ENCODE measurements at regions not wholly inside any gene's neighbourhood (a gene's known extent, or its start where the extent isn't known, plus 50 kb on each side); places are given as distances from the start of the nearest gene placed in this dataset.

DNA sequence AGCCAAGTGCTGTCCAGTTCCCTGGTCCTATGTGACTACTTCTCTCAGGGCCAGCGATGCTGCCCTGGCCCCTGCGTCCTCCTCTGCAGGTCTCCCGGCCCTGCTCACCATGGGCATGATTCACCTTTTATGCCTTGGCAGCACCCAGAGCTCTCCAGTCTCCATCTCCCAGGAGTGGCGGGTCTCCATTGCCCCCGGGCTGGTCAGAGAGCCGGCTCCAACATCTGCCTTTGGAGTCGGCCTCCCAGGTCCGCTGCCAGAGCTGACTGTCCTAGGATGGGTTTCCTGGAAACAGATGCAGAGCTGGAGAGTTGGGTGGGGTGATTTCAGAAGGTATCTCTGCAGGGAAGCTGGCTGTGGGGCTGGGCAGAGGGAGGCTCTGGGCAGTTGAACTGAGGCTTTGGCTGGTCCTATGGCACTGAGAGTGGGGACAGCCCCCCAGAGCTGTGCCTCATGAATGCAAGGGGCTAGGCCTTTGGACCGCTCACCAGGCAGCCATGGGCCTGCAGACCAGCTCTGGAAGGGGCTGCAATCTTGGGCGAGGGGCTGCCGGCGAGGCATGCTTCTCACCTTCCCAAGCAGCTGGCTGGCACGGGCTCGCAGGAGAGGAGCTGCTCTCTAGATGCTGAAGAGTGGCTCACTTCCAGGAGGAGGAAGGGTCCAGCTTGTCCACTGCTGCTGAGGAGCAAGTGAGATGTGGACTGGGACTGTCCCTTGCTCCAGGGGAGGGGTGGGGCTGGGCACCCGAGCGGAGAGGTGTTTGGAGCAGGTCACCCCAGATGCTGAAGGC is 59.8 kb upstream of the HS6ST1 start:
- H3K4me3 ChIP-seq = no peak overlapping the region
- H3K27me3 ChIP-seq = no peaks in the 10 kb centered on the region
- no peaks in the 10 kb centered on the region for H3K36me3 ChIP-seq
- TF ChIP-seq, protein P1, sequence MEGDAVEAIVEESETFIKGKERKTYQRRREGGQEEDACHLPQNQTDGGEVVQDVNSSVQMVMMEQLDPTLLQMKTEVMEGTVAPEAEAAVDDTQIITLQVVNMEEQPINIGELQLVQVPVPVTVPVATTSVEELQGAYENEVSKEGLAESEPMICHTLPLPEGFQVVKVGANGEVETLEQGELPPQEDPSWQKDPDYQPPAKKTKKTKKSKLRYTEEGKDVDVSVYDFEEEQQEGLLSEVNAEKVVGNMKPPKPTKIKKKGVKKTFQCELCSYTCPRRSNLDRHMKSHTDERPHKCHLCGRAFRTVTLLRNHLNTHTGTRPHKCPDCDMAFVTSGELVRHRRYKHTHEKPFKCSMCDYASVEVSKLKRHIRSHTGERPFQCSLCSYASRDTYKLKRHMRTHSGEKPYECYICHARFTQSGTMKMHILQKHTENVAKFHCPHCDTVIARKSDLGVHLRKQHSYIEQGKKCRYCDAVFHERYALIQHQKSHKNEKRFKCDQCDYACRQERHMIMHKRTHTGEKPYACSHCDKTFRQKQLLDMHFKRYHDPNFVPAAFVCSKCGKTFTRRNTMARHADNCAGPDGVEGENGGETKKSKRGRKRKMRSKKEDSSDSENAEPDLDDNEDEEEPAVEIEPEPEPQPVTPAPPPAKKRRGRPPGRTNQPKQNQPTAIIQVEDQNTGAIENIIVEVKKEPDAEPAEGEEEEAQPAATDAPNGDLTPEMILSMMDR (IDR thresholded peaks at IDR 0.05) = no peak
- peaks cover 19 to 42% of the 10 kb centered on the region in 2 donors for H3K4me1 ChIP-seq
- no peak for ATAC-seq
- H3K27ac ChIP-seq = peak overlapping the region; percentile 53 to 57
- intact Hi-C loops (cut with DNase I) = no loop called here
- H3K9me3 ChIP-seq = no peaks in the 10 kb centered on the region
- peak in 2 of 4 donors; percentile 37 to 80 for DNase-seq

GRCh38 chr2:128379021-128380015 is 60.6 kb upstream of the HS6ST1 start:
- Histone ChIP-seq H3K9me3 (no peaks in the 10 kb centered on the region), H3K36me3 (no peaks in the 10 kb centered on the region), H3K27me3 (no peaks in the 10 kb centered on the region), H3K27ac (peak overlapping the region; percentile 53 to 57), H3K4me1 (peaks cover 14 to 36% of the 10 kb centered on the region in 2 donors), H3K4me3 (no peak overlapping the region)
- TF ChIP-seq, protein P1 (IDR thresholded peaks at IDR 0.05) = no peak
- DNase-seq (peak; percentile 62 to 94 (median 80)), ATAC-seq (peak; percentile 71)
- intact Hi-C loops (cut with DNase I) = no loop called here

- intact Hi-C loops (cut with DNase I) = no loop called here
- H3K27ac ChIP-seq = peak overlapping the region in 1 of 2 donors; percentile 57
- H3K36me3 ChIP-seq = no peaks in the 10 kb centered on the region
- H3K4me1 ChIP-seq = peaks cover 9 to 33% of the 10 kb centered on the region in 2 donors
- TF ChIP-seq, protein P1 (IDR thresholded peaks at IDR 0.05) = no peak
- DNase-seq (peak in 2 of 4 donors; percentile 34 to 64), ATAC-seq (no peak)
- H3K27me3 ChIP-seq = no peaks in the 10 kb centered on the region
- H3K9me3 ChIP-seq = no peaks in the 10 kb centered on the region
- no peak overlapping the region for H3K4me3 ChIP-seq
Measured at GRCh38 chr2:128380061-128380889, 61.6 kb upstream of the HS6ST1 start.

GRCh38 chr2:128380961-128381938 is 62.6 kb upstream of the HS6ST1 start:
- ATAC-seq (no peak), DNase-seq (peak in 2 of 4 donors; percentile 28 to 65)
- no peaks in the 10 kb centered on the region for H3K9me3 ChIP-seq
- H3K4me3 ChIP-seq = no peak overlapping the region
- H3K27ac ChIP-seq = peak overlapping the region in 1 of 2 donors; percentile 18
- TF ChIP-seq, protein P1 (IDR thresholded peaks at IDR 0.05) = no peak
- H3K27me3 ChIP-seq = no peaks in the 10 kb centered on the region
- no peaks in the 10 kb centered on the region for H3K36me3 ChIP-seq
- H3K4me1 ChIP-seq = peaks cover 9 to 33% of the 10 kb centered on the region in 2 donors
- intact Hi-C loops (cut with DNase I) = no loop called here
